Keratinocyte (primary cell): ENCODE measurements at regions not wholly inside any gene's neighbourhood (a gene's known extent, or its start where the extent isn't known, plus 50 kb on each side); places are given as distances from the start of the nearest gene placed in this dataset.

ENCODE experiments used
- DNase-seq: peaks from one replicate; pipeline ENCODE4 v3.0.0-alpha.2; 2011; ENCODE audit warnings: low read depth, missing footprints, low spot score
- FAIRE-seq: peaks from 2 replicates; lab custom pipeline; 2011; peaks lifted over from hg19 to GRCh38; lab: Jason Lieb, UNC
- H2AFZ ChIP-seq: 2 replicates; pipeline ENCODE4 v1.6.0; 2012; ENCODE audit warnings: low read length, control low read depth, inconsistent platforms; ENCODE audit not compliant: control insufficient read depth
- H3K27ac ChIP-seq: 2 replicates; pipeline ENCODE4 v1.5.1; 2011; ENCODE audit warnings: low read length; ENCODE audit not compliant: control insufficient read depth, insufficient read depth
- H3K27me3 ChIP-seq: 3 replicates; pipeline ENCODE4 v1.6.0; 2011; ENCODE audit warnings: low read length; ENCODE audit not compliant: control insufficient read depth, insufficient read depth; ENCODE audit errors: extremely low read depth
- H3K36me3 ChIP-seq, 2 experiments: 2 replicates in 1 of 2; 3 replicates in 1 of 2; pipeline ENCODE4 v1.5.1; 2011; ENCODE audit warnings: low read length in 2 of 2, mild to moderate bottlenecking in 1 of 2; ENCODE audit not compliant: control insufficient read depth in 2 of 2, insufficient read depth in 2 of 2; ENCODE audit errors: extremely low read depth in 1 of 2
- H3K4me1 ChIP-seq: 3 replicates; pipeline ENCODE4 v1.5.1; 2011; ENCODE audit warnings: low read length; ENCODE audit not compliant: control insufficient read depth, insufficient read depth; ENCODE audit errors: extremely low read depth
- H3K4me2 ChIP-seq: 3 replicates; pipeline ENCODE4 v1.6.0; 2011; ENCODE audit warnings: low read depth, low read length; ENCODE audit not compliant: control insufficient read depth, insufficient read depth; ENCODE audit errors: extremely low read depth
- H3K4me3 ChIP-seq, 3 experiments: fragments of 200-600 bp in 1 of 3; sonication (generic) in 1 of 3; 2 replicates in 2 of 3; 3 replicates in 1 of 3; pipeline ENCODE4 v1.5.1; 2011 to 2016; ENCODE audit warnings: low read length in 3 of 3, mild to moderate bottlenecking in 3 of 3, control low read depth in 2 of 3, inconsistent platforms in 1 of 3, low read depth in 1 of 3, mixed read lengths in 1 of 3, mixed run types in 1 of 3, moderate library complexity in 1 of 3; ENCODE audit not compliant: control insufficient read depth in 2 of 3, insufficient read depth in 2 of 3; ENCODE audit errors: extremely low read depth in 1 of 3
- H3K79me2 ChIP-seq: 2 replicates; pipeline ENCODE4 v1.6.0; 2012; ENCODE audit warnings: low read length; ENCODE audit not compliant: control insufficient read depth, insufficient read depth
- H3K9ac ChIP-seq: 3 replicates; pipeline ENCODE4 v1.6.0; 2011; ENCODE audit warnings: low read length; ENCODE audit not compliant: control insufficient read depth, insufficient read depth; ENCODE audit errors: extremely low read depth
- H3K9me1 ChIP-seq: 3 replicates; pipeline ENCODE4 v1.6.0; 2011; ENCODE audit warnings: low read length; ENCODE audit not compliant: control insufficient read depth, insufficient read depth; ENCODE audit errors: extremely low read depth
- H3K9me3 ChIP-seq: 2 replicates; pipeline ENCODE4 v1.5.1; 2012; ENCODE audit warnings: low read depth, low read length; ENCODE audit not compliant: control insufficient read depth
- H4K20me1 ChIP-seq: 3 replicates; pipeline ENCODE4 v1.6.0; 2011; ENCODE audit warnings: low read length; ENCODE audit not compliant: control insufficient read depth, insufficient read depth; ENCODE audit errors: extremely low read depth
- EZH2 ChIP-seq: IDR thresholded peaks from one replicate; pipeline ENCODE4 v1.6.1; 2012; ENCODE audit warnings: inconsistent platforms, mild to moderate bottlenecking, low read length, moderate library complexity
- dilution Hi-C: fragments of 300-500 bp; cut with MboI; formaldehyde crosslinking; loops from one replicate; pipeline ENCODE4 v1.7.0; 2020; ENCODE audit warnings: low sequenced_read_pairs; ENCODE audit not compliant: extremely low pct_ligation_motif_present
- TF ChIP-seq, protein P1 (sequence below), 3 experiments: IDR thresholded peaks in 1 of 3; conservative IDR thresholded peaks in 1 of 3; optimal IDR thresholded peaks in 1 of 3; 2 replicates in 2 of 3; 3 replicates in 1 of 3; pipeline versions ENCODE3 to v1.5.1; 2011; ENCODE audit warnings: low read length in 3 of 3, mild to moderate bottlenecking in 3 of 3, moderate library complexity in 2 of 3, control low read depth in 1 of 3, inconsistent platforms in 1 of 3; ENCODE audit not compliant: insufficient read depth in 2 of 3; ENCODE audit errors: extremely low read depth in 1 of 3

DNA sequence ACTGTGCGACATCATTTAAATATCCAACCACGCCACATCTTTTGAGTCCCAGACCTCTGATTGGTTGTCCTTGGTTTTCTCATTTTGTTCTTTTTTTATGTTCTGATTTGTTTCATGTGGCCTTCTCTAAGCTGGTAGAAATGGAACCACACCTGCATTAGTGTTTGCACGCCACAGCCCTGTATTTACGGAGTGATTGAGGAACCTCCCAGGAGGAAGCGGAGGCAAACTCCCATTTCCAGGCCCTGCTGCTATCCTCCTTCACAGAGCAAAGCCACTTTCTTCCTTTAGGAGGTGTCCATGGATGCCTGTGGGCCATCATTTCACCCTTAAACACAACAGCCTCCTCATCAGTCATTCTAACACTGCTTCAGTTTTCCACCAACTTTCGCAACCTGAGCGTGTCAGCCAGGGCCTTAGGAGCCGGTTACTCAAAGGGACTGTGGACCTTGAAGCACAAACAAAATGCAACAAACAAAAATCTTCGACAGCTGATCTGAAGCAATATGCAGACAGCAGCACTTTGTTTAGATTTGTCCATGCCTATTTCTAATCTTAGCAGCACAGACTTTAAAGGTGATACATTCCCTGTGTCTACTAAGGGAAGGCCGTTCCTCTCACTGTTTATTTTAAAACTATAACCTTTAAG, 1258.1 kb upstream of the TMEM132C start:
- Histone ChIP-seq H3K4me1 (no peaks in the 10 kb centered on the region), H4K20me1 (no peaks in the 10 kb centered on the region), H3K36me3 (no peaks in the 10 kb centered on the region), H3K9me3 (no peaks in the 10 kb centered on the region), H3K79me2 (no peaks in the 10 kb centered on the region), H3K9ac (no peak overlapping the region), H3K9me1 (no peaks in the 10 kb centered on the region), H3K27ac (no peak overlapping the region), H3K27me3 (no peaks in the 10 kb centered on the region), H3K4me3 (no peak overlapping the region), H3K4me2 (no peak overlapping the region), H2AFZ (no peak overlapping the region)
- TF ChIP-seq EZH2, result no peak
- TF ChIP-seq, protein P1, sequence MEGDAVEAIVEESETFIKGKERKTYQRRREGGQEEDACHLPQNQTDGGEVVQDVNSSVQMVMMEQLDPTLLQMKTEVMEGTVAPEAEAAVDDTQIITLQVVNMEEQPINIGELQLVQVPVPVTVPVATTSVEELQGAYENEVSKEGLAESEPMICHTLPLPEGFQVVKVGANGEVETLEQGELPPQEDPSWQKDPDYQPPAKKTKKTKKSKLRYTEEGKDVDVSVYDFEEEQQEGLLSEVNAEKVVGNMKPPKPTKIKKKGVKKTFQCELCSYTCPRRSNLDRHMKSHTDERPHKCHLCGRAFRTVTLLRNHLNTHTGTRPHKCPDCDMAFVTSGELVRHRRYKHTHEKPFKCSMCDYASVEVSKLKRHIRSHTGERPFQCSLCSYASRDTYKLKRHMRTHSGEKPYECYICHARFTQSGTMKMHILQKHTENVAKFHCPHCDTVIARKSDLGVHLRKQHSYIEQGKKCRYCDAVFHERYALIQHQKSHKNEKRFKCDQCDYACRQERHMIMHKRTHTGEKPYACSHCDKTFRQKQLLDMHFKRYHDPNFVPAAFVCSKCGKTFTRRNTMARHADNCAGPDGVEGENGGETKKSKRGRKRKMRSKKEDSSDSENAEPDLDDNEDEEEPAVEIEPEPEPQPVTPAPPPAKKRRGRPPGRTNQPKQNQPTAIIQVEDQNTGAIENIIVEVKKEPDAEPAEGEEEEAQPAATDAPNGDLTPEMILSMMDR (optimal IDR thresholded peaks at IDR 0.05 in 1 of 3, IDR thresholded peaks at IDR 0.05 in 1 of 3, conservative IDR thresholded peaks at IDR 0.05 in 1 of 3; ENCODE audit: extremely low read depth in 1 of 3, insufficient read depth in 2 of 3, low read length in 3 of 3), result no peak
- FAIRE-seq, result no peak
- no peak for DNase-seq
- dilution Hi-C loops, result no loop called here

DNA sequence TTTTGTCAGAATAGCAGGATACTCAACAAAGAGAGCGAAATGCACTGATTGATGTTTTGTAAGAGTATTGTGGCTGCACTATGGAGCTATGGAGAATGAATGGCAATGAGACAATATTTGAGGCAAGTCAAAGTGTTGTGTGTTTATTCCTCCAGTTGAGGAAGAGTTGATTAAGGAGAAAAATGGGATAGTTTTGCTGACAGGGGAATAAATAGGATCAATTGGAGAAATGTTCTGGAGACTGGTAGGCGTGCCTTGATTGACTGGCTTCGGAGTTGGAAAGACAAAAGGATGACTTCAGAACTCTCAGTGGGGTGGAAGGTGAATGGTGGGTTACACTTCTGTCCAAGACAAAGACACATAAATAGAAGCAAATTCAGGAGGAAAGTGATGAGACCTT, 1254.9 kb upstream of the TMEM132C start:
- no peaks in the 10 kb centered on the region for H3K9me1 ChIP-seq
- no peaks in the 10 kb centered on the region for H3K27me3 ChIP-seq
- H3K4me2 ChIP-seq, result no peak overlapping the region
- H3K36me3 ChIP-seq, result no peaks in the 10 kb centered on the region
- no peaks in the 10 kb centered on the region for H3K4me1 ChIP-seq
- no peaks in the 10 kb centered on the region for H3K9me3 ChIP-seq
- dilution Hi-C loops, result no loop called here
- H2AFZ ChIP-seq, result no peak overlapping the region
- TF ChIP-seq, protein P1 (optimal IDR thresholded peaks at IDR 0.05 in 1 of 3, IDR thresholded peaks at IDR 0.05 in 1 of 3, conservative IDR thresholded peaks at IDR 0.05 in 1 of 3; ENCODE audit: extremely low read depth in 1 of 3, insufficient read depth in 2 of 3, low read length in 3 of 3), result no peak
- TF ChIP-seq EZH2, result no peak
- DNase-seq (no peak), FAIRE-seq (no peak)
- no peak overlapping the region for H3K9ac ChIP-seq
- no peak overlapping the region for H3K4me3 ChIP-seq
- no peaks in the 10 kb centered on the region for H3K79me2 ChIP-seq
- no peaks in the 10 kb centered on the region for H4K20me1 ChIP-seq
- H3K27ac ChIP-seq, result no peak overlapping the region
